HG03520 (cell line): ENCODE measurements at regions not wholly inside any gene's neighbourhood (a gene's known extent, or its start where the extent isn't known, plus 50 kb on each side); places are given as distances from the start of the nearest gene placed in this dataset.

Source experiments
- ATAC-seq: cut with Tn5 transposase; IDR thresholded peaks from one replicate; pipeline ENCODE4 v1.9.1; 2021; ENCODE audit warnings: mild to moderate bottlenecking, moderate library complexity; ENCODE audit not compliant: unreplicated experiment

- ATAC-seq, result no peak
Measured at GRCh38 chr9:100937382-100937781, 91.1 kb upstream of the PLPPR1 start.

DNA sequence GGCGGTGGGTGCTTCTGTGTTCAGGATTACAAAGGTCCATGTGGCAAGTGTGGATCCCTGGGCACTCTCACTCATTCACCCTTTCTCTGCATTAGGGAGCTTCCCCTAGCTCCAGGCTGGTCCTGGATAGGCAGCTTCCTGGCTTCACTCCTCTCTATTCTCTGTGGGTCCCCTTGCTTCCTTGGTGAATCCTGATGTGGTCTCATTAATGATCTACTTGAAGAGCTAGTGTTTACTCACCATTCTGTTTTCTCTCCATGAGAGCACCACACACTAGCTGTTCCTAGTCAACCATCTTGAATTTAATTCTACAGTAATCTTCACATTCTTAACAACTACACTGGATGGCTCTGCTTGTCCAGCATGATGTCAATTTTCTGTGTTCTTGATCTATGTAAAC lies 90.0 kb upstream of the PLPPR1 start:
- ATAC-seq, result no peak

- ATAC-seq, result no peak
Measured at GRCh38 chr9:100939636-100940035, 88.9 kb upstream of the PLPPR1 start.

DNA sequence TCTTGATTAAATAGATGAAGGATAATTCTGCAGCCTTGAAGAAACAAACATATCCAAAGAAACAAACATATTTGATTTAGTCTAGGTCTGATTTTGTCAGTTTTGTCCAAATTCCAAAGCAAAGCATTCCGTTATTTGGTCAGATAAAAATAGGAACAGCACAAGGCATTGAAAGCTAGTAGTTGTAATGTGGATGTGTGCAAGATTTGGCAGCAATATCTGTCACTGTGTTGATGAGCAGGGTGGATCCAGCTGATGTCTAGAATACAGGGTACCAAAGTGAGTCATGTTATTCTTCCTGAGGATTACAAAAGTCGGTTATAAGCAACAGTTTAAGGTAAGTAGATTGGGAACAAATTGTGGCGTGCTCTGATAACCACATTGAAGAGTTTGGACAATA lies 69.3 kb upstream of the PLPPR1 start:
- no peak for ATAC-seq
